ENCODE measurements at regions not wholly inside any gene's neighbourhood (a gene's known extent, or its start where the extent isn't known, plus 50 kb on each side); places are given as distances from the start of the nearest gene placed in this dataset.

- no peak for DNase-seq (ENCODE audit: low read depth)
Measured at GRCh38 chr9:127553793-127554192, 58.3 kb upstream of the STXBP1 start.

GRCh38 chr9:127554966-127555839 lies 56.9 kb upstream of the STXBP1 start:
- no peak for DNase-seq (ENCODE audit: low read depth)

GRCh38 chr9:127555840-127556820 lies 55.9 kb upstream of the STXBP1 start:
- DNase-seq (ENCODE audit: low read depth), result peak; percentile 89

GRCh38 chr9:127556871-127557270 lies 55.2 kb upstream of the STXBP1 start:
- no peak for DNase-seq (ENCODE audit: low read depth)

- no peak for DNase-seq (ENCODE audit: low read depth)
Measured at GRCh38 chr9:127557466-127557869, 54.6 kb upstream of the STXBP1 start.

GRCh38 chr9:127557998-127558546 lies 54.0 kb upstream of the STXBP1 start:
- DNase-seq (ENCODE audit: low read depth), result no peak

GRCh38 chr9:127558581-127559246 lies 53.4 kb upstream of the STXBP1 start:
- no peak for DNase-seq (ENCODE audit: low read depth)

GRCh38 chr9:127559247-127559680 lies 52.8 kb upstream of the STXBP1 start:
- no peak for DNase-seq (ENCODE audit: low read depth)

- peak; percentile 93 for DNase-seq (ENCODE audit: low read depth)
Measured at GRCh38 chr9:127561491-127562278, 50.4 kb upstream of the STXBP1 start.
